ENCODE measurements at regions not wholly inside any gene's neighbourhood (a gene's known extent, or its start where the extent isn't known, plus 50 kb on each side); places are given as distances from the start of the nearest gene placed in this dataset.

- TF ChIP-seq CTCF (IDR thresholded peaks at IDR 0.05), result no peak
- no peak for TF ChIP-seq POLR2A (IDR thresholded peaks at IDR 0.05)
These were observed 234.9 kb downstream of the PTPRC start for GRCh38 chr1:198873696-198874230.
